ENCODE measurements at regions not wholly inside any gene's neighbourhood (a gene's known extent, or its start where the extent isn't known, plus 50 kb on each side); places are given as distances from the start of the nearest gene placed in this dataset.

GRCh38 chr12:16495196-16495595 lies 110.8 kb downstream of the LMO3 start:
- TF ChIP-seq, protein P1, sequence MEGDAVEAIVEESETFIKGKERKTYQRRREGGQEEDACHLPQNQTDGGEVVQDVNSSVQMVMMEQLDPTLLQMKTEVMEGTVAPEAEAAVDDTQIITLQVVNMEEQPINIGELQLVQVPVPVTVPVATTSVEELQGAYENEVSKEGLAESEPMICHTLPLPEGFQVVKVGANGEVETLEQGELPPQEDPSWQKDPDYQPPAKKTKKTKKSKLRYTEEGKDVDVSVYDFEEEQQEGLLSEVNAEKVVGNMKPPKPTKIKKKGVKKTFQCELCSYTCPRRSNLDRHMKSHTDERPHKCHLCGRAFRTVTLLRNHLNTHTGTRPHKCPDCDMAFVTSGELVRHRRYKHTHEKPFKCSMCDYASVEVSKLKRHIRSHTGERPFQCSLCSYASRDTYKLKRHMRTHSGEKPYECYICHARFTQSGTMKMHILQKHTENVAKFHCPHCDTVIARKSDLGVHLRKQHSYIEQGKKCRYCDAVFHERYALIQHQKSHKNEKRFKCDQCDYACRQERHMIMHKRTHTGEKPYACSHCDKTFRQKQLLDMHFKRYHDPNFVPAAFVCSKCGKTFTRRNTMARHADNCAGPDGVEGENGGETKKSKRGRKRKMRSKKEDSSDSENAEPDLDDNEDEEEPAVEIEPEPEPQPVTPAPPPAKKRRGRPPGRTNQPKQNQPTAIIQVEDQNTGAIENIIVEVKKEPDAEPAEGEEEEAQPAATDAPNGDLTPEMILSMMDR (IDR thresholded peaks at IDR 0.05; ENCODE audit: insufficient read depth, low read length), result no peak
- no peak for DNase-seq (ENCODE audit: low read depth)

More at GRCh38 chr12:16495196-16495595, 110.8 kb downstream of the LMO3 start:
- no peak overlapping the region for H3K4me3 ChIP-seq (ENCODE audit: low read depth, low read length)
